ENCODE measurements at regions not wholly inside any gene's neighbourhood (a gene's known extent, or its start where the extent isn't known, plus 50 kb on each side); places are given as distances from the start of the nearest gene placed in this dataset.

GRCh38 chr6:145087034-145087433 lies 648.3 kb downstream of the EPM2A start:
- no peak for TF ChIP-seq NFIC (IDR thresholded peaks at IDR 0.05)
- TF ChIP-seq REST (IDR thresholded peaks at IDR 0.05; ENCODE audit: low read depth): no peak
- TF ChIP-seq EGR1 (IDR thresholded peaks at IDR 0.05): no peak
- no peak for TF ChIP-seq MAX (IDR thresholded peaks at IDR 0.05)
- TF ChIP-seq YY1 (IDR thresholded peaks at IDR 0.05; ENCODE audit: low read depth): no peak
- TF ChIP-seq ZBTB7A (IDR thresholded peaks at IDR 0.05; ENCODE audit: low read depth): no peak
- TF ChIP-seq FOXM1 (IDR thresholded peaks at IDR 0.05; ENCODE audit: borderline replicate concordance, low read depth): no peak
- TF ChIP-seq EP300 (IDR thresholded peaks at IDR 0.05; ENCODE audit: borderline replicate concordance): no peak
- no peak for TF ChIP-seq RAD21 (IDR thresholded peaks at IDR 0.05; ENCODE audit: low read depth)
- TF ChIP-seq TCF12 (IDR thresholded peaks at IDR 0.05; ENCODE audit: low read depth): no peak
- no peak for TF ChIP-seq TAF1 (IDR thresholded peaks at IDR 0.05; ENCODE audit: low read depth)
- no peak for TF ChIP-seq CEBPB (IDR thresholded peaks at IDR 0.05)
- TF ChIP-seq CREB1 (IDR thresholded peaks at IDR 0.05; ENCODE audit: low read depth): no peak
- TF ChIP-seq USF1 (IDR thresholded peaks at IDR 0.05): no peak
